ENCODE measurements at regions not wholly inside any gene's neighbourhood (a gene's known extent, or its start where the extent isn't known, plus 50 kb on each side); places are given as distances from the start of the nearest gene placed in this dataset.
"Not testable (repeated sequence)": the region's sequence is repeated elsewhere in the genome, so short reads cannot be mapped to it uniquely, and the experiment has no call there.

DNA sequence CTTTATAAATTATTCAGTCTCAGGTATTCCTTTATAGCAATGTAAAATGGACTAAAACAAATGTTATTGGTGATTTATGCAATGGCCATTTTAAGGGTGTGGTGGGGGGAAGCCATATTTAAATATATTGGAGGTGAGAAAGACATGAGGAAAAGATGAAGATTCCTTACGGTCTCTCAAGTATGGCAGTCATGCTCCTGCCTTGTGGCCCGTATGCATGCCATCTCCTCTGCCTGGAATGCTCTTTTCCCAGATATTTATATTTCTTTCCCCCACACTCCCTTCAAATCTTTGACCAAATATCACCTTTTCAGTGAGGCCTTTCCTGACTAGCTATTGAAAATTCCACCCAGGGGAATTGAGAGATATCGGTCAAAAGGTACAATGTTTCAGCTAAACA lies 206.0 kb downstream of the POTEM start:
- not testable (repeated sequence) for TF ChIP-seq YY1 (IDR thresholded peaks at IDR 0.05; ENCODE audit: insufficient read depth, insufficient read length); ZNF274 (IDR thresholded peaks at IDR 0.05; ENCODE audit: low read depth, low read length); SUZ12 (IDR thresholded peaks at IDR 0.05; ENCODE audit: extremely low read depth, insufficient read depth, insufficient read length)
